GM19239 (cell line): ENCODE measurements at regions not wholly inside any gene's neighbourhood (a gene's known extent, or its start where the extent isn't known, plus 50 kb on each side); places are given as distances from the start of the nearest gene placed in this dataset.
A peak's percentile ranks its signal among the peaks of the same experiment; 100 is the strongest.
"Not testable (repeated sequence)": the region's sequence is repeated elsewhere in the genome, so short reads cannot be mapped to it uniquely, and the experiment has no call there.

Experiments used
- DNase-seq: peaks from one replicate; pipeline ENCODE4 v3.0.0; 2011; ENCODE audit warnings: low spot score; ENCODE audit not compliant: insufficient read length
- FAIRE-seq: peaks from 2 replicates; lab custom pipeline; 2011; peaks lifted over from hg19 to GRCh38; lab: Jason Lieb, UNC

GRCh38 chr3:29156086-29156715 is 124.7 kb upstream of the RBMS3 start:
- DNase-seq (no peak), FAIRE-seq (no peak)

- FAIRE-seq (no peak), DNase-seq (no peak)
These were observed 116.0 kb upstream of the RBMS3 start for GRCh38 chr3:29164825-29165224.

GRCh38 chr3:29167180-29167579 is 113.7 kb upstream of the RBMS3 start:
- DNase-seq (no peak), FAIRE-seq (no peak)

- FAIRE-seq (no peak), DNase-seq (no peak)
These were observed 112.8 kb upstream of the RBMS3 start for GRCh38 chr3:29168081-29168480.

GRCh38 chr3:29168696-29169095 is 112.2 kb upstream of the RBMS3 start:
- DNase-seq (no peak), FAIRE-seq (no peak)

GRCh38 chr3:29169451-29169850 is 111.4 kb upstream of the RBMS3 start:
- DNase-seq: no peak
- FAIRE-seq: no peak

- DNase-seq (no peak), FAIRE-seq (peak; percentile 18)
These were observed 109.6 kb upstream of the RBMS3 start for GRCh38 chr3:29171043-29171990.

- FAIRE-seq (no peak), DNase-seq (no peak)
These were observed 104.4 kb upstream of the RBMS3 start for GRCh38 chr3:29176501-29176900.

- FAIRE-seq (no peak), DNase-seq (no peak)
These were observed 101.8 kb upstream of the RBMS3 start for GRCh38 chr3:29178809-29179793.

GRCh38 chr3:29181149-29181780 is 99.6 kb upstream of the RBMS3 start:
- no peak for FAIRE-seq
- no peak for DNase-seq

GRCh38 chr3:29181872-29182271 is 99.0 kb upstream of the RBMS3 start:
- DNase-seq (no peak), FAIRE-seq (no peak)

- not testable (repeated sequence) for DNase-seq
- FAIRE-seq: peak; percentile 59
These were observed 98.0 kb upstream of the RBMS3 start for GRCh38 chr3:29182828-29183227.

GRCh38 chr3:29183346-29184087 is 97.4 kb upstream of the RBMS3 start:
- FAIRE-seq (no peak), DNase-seq (no peak)

GRCh38 chr3:29185706-29186105 is 95.2 kb upstream of the RBMS3 start:
- DNase-seq (no peak), FAIRE-seq (no peak)

- FAIRE-seq (no peak), DNase-seq (no peak)
These were observed 94.7 kb upstream of the RBMS3 start for GRCh38 chr3:29186131-29186599.

- DNase-seq (no peak), FAIRE-seq (no peak)
These were observed 93.7 kb upstream of the RBMS3 start for GRCh38 chr3:29186982-29187725.

- FAIRE-seq: no peak
These were observed 91.5 kb upstream of the RBMS3 start for GRCh38 chr3:29189328-29189727.

GRCh38 chr3:29194139-29194538 is 86.7 kb upstream of the RBMS3 start:
- DNase-seq (no peak), FAIRE-seq (no peak)

More at GRCh38 chr3:29189328-29189727, 91.5 kb upstream of the RBMS3 start:
- no peak for DNase-seq
